ENCODE measurements at regions not wholly inside any gene's neighbourhood (a gene's known extent, or its start where the extent isn't known, plus 50 kb on each side); places are given as distances from the start of the nearest gene placed in this dataset.

GRCh38 chrX:20585782-20586181 lies 319.1 kb upstream of the RPS6KA3 start:
- no peaks in the 10 kb centered on the region for H3K27me3 ChIP-seq (ENCODE audit: control insufficient read depth in 2 of 2, insufficient read depth in 2 of 2, low read length in 2 of 2)
- ChIA-PET CTCF (ENCODE audit: low intra/inter-chr PET ratio) (no interaction called here), POLR2A (no interaction called here)
- no peaks in the 10 kb centered on the region for H4K20me1 ChIP-seq (replicated peaks; ENCODE audit: control insufficient read depth, insufficient read depth, low read length)
- TF ChIP-seq MCM2 (IDR thresholded peaks at IDR 0.05; ENCODE audit: low read depth) (no peak), SMAD2 (IDR thresholded peaks at IDR 0.05; ENCODE audit: low read depth, low read length) (no peak), ZC3H4 (CRISPR knock-in tag; IDR thresholded peaks at IDR 0.05; ENCODE audit: borderline replicate concordance) (no peak), RNF219 (CRISPR knock-in tag; IDR thresholded peaks at IDR 0.05) (no peak), NBN (IDR thresholded peaks at IDR 0.05; ENCODE audit: low read depth) (no peak), MAFK (IDR thresholded peaks at IDR 0.05; ENCODE audit: low read length) (no peak), E2F5 (CRISPR knock-in tag; IDR thresholded peaks at IDR 0.05) (no peak), ZSCAN32 (CRISPR knock-in tag; IDR thresholded peaks at IDR 0.05) (no peak), ZBTB49 (CRISPR knock-in tag; IDR thresholded peaks at IDR 0.05; ENCODE audit: borderline replicate concordance) (no peak)
- in situ Hi-C loops (cut with MboI) (no loop called here), intact Hi-C loops (cut with micrococcal nuclease) (no loop called here)
- no peaks in the 10 kb centered on the region for H3K9me1 ChIP-seq (ENCODE audit: control insufficient read depth, insufficient read depth, low read length)
- H3K4me1 ChIP-seq (replicated peaks in 1 of 2; ENCODE audit: control insufficient read depth in 2 of 2, insufficient read depth in 2 of 2, low read length in 2 of 2), result no peaks in the 10 kb centered on the region
- no peak for FAIRE-seq
- ATAC-seq, result no peak
- no peak overlapping the region for H3K4me2 ChIP-seq (ENCODE audit: insufficient read depth, low read length)
- H3K79me2 ChIP-seq (ENCODE audit: control insufficient read depth, insufficient read depth, low read length), result no peaks in the 10 kb centered on the region
- no peak overlapping the region for H2AFZ ChIP-seq (ENCODE audit: low read depth, low read length)
- no peaks in the 10 kb centered on the region for H3K9me3 ChIP-seq (replicated peaks; ENCODE audit: control insufficient read depth, insufficient read depth, low read depth, low read length)
- H3K27ac ChIP-seq (ENCODE audit: extremely low read depth, low read depth, low read length), result no peak overlapping the region
- BruUV-seq (replicated peaks), result no TSS peak
- H3K36me3 ChIP-seq (ENCODE audit: control insufficient read depth, insufficient read depth, low read length), result no peaks in the 10 kb centered on the region
- 0% methylated on average over 2 of the region's 2 CpGs for WGBS (ENCODE audit: insufficient coverage, low coverage, missing lambda C conversion rate)
- H3K9ac ChIP-seq (ENCODE audit: insufficient read depth in 1 of 2, low read depth in 2 of 2, low read length in 2 of 2), result no peak overlapping the region
- DNase-seq (ENCODE audit: extremely low read depth in 1 of 4, low spot score in 3 of 4), result no peak
- H3K4me3 ChIP-seq, result no peak overlapping the region

Measured in K562 (cell line).